Activated CD4-positive, alpha-beta memory T cell treated with anti-CD3 and anti-CD28 coated beads, Interleukin-2, amount 10 ng/mL, durations not matched to agents 7 days and 5 days (primary cell): ENCODE measurements at regions not wholly inside any gene's neighbourhood (a gene's known extent, or its start where the extent isn't known, plus 50 kb on each side); places are given as distances from the start of the nearest gene placed in this dataset.

Experiments
- CTCF ChIA-PET: fragments of 350-600 bp; sonication (Branson Sonifier 250); formaldehyde crosslinking; loops from one replicate; lab custom pipeline; 2021; ENCODE audit warnings: antibody characterized with exemption, inconsistent platforms; lab: Charles Lee
- POLR2A ChIA-PET: fragments of 350-600 bp; sonication (Branson Sonifier 250); formaldehyde crosslinking; loops from one replicate; lab custom pipeline; 2021; ENCODE audit warnings: antibody characterized with exemption; lab: Charles Lee
- DNase-seq: peaks from one replicate; pipeline ENCODE4 v3.0.0-alpha.2; 2020
- H3K27ac Mint-ChIP-seq: one replicate; pipeline ENCODE4 v1.8.0; 2021; ENCODE audit warnings: mild to moderate bottlenecking, mixed read lengths
- H3K27me3 Mint-ChIP-seq: one replicate; pipeline ENCODE4 v1.8.0; 2021; ENCODE audit warnings: mixed read lengths
- H3K36me3 Mint-ChIP-seq: one replicate; pipeline ENCODE4 v1.8.0; 2021; ENCODE audit warnings: low read depth, mixed read lengths
- H3K4me1 Mint-ChIP-seq: one replicate; pipeline ENCODE4 v1.8.0; 2021; ENCODE audit warnings: mixed read lengths
- H3K4me3 Mint-ChIP-seq: one replicate; pipeline ENCODE4 v1.8.0; 2021; ENCODE audit warnings: mild to moderate bottlenecking, mixed read lengths
- H3K9me3 Mint-ChIP-seq: one replicate; pipeline ENCODE4 v1.8.0; 2021; ENCODE audit warnings: mixed read lengths

- H3K27me3 Mint-ChIP-seq, result no peaks in the 10 kb centered on the region
- no peaks in the 10 kb centered on the region for H3K9me3 Mint-ChIP-seq
- H3K4me1 Mint-ChIP-seq, result no peaks in the 10 kb centered on the region
- H3K4me3 Mint-ChIP-seq, result no peak overlapping the region
- ChIA-PET POLR2A (no interaction called here), CTCF (no interaction called here)
- H3K36me3 Mint-ChIP-seq, result no peaks in the 10 kb centered on the region
- no peak overlapping the region for H3K27ac Mint-ChIP-seq
- DNase-seq, result no peak
Observed at GRCh38 chr11:109877043-109877442, 216.1 kb upstream of the ZC3H12C start.

GRCh38 chr11:109884501-109884900 lies 208.7 kb upstream of the ZC3H12C start:
- ChIA-PET CTCF (no interaction called here), POLR2A (no interaction called here)
- Mint-ChIP-seq H3K4me1 (no peaks in the 10 kb centered on the region), H3K27me3 (no peaks in the 10 kb centered on the region), H3K4me3 (no peak overlapping the region), H3K9me3 (peaks cover 2% of the 10 kb centered on the region), H3K27ac (no peak overlapping the region), H3K36me3 (no peaks in the 10 kb centered on the region)
- no peak for DNase-seq

- Mint-ChIP-seq H3K27ac (no peak overlapping the region), H3K4me1 (no peaks in the 10 kb centered on the region)
- CTCF ChIA-PET, result no interaction called here
Observed at GRCh38 chr11:109885006-109885405, 208.2 kb upstream of the ZC3H12C start.

GRCh38 chr11:109892321-109892794 lies 200.8 kb upstream of the ZC3H12C start:
- Mint-ChIP-seq H3K4me1 (no peaks in the 10 kb centered on the region), H3K9me3 (no peaks in the 10 kb centered on the region), H3K36me3 (no peaks in the 10 kb centered on the region), H3K27ac (no peak overlapping the region), H3K4me3 (no peak overlapping the region), H3K27me3 (peaks cover 1% of the 10 kb centered on the region)
- ChIA-PET CTCF (interaction anchor here (1.4 kb wide), 1 partner anchor 22 kb away, joined by 3 read pairs; no protein-coding TSS in a partner anchor), POLR2A (no interaction called here)
- DNase-seq, result no peak

More at GRCh38 chr11:109885006-109885405, 208.2 kb upstream of the ZC3H12C start:
- no peaks in the 10 kb centered on the region for H3K36me3 Mint-ChIP-seq
- DNase-seq, result no peak
- POLR2A ChIA-PET, result no interaction called here
- H3K9me3 Mint-ChIP-seq, result peaks cover 2% of the 10 kb centered on the region
- H3K4me3 Mint-ChIP-seq, result no peak overlapping the region
- H3K27me3 Mint-ChIP-seq, result no peaks in the 10 kb centered on the region

GRCh38 chr11:109894242-109894641 lies 198.9 kb upstream of the ZC3H12C start:
- H3K4me1 Mint-ChIP-seq, result no peaks in the 10 kb centered on the region
- CTCF ChIA-PET, result no interaction called here
- H3K27me3 Mint-ChIP-seq, result peaks cover 1% of the 10 kb centered on the region
- no peak overlapping the region for H3K4me3 Mint-ChIP-seq
- H3K27ac Mint-ChIP-seq, result no peak overlapping the region
- no peaks in the 10 kb centered on the region for H3K9me3 Mint-ChIP-seq
- H3K36me3 Mint-ChIP-seq, result no peaks in the 10 kb centered on the region
- POLR2A ChIA-PET, result no interaction called here
- DNase-seq, result no peak

GRCh38 chr11:109898592-109898991 lies 194.6 kb upstream of the ZC3H12C start:
- peaks cover 4% of the 10 kb centered on the region for H3K9me3 Mint-ChIP-seq
- ChIA-PET CTCF (no interaction called here), POLR2A (no interaction called here)
- H3K4me3 Mint-ChIP-seq, result no peak overlapping the region
- peaks cover 1% of the 10 kb centered on the region for H3K27me3 Mint-ChIP-seq
- H3K36me3 Mint-ChIP-seq, result no peaks in the 10 kb centered on the region
- no peak for DNase-seq
- no peak overlapping the region for H3K27ac Mint-ChIP-seq
- H3K4me1 Mint-ChIP-seq, result no peaks in the 10 kb centered on the region

GRCh38 chr11:109902764-109903433 lies 190.3 kb upstream of the ZC3H12C start:
- POLR2A ChIA-PET, result no interaction called here
- Mint-ChIP-seq H3K4me1 (no peaks in the 10 kb centered on the region), H3K27me3 (no peaks in the 10 kb centered on the region), H3K9me3 (peaks cover 4% of the 10 kb centered on the region), H3K4me3 (no peak overlapping the region), H3K36me3 (no peaks in the 10 kb centered on the region), H3K27ac (no peak overlapping the region)
- DNase-seq, result no peak
- CTCF ChIA-PET, result no interaction called here

- Mint-ChIP-seq H3K9me3 (no peaks in the 10 kb centered on the region), H3K27me3 (no peaks in the 10 kb centered on the region), H3K36me3 (no peaks in the 10 kb centered on the region), H3K27ac (no peak overlapping the region), H3K4me3 (no peak overlapping the region), H3K4me1 (no peaks in the 10 kb centered on the region)
- DNase-seq, result no peak
- ChIA-PET CTCF (no interaction called here), POLR2A (no interaction called here)
Observed at GRCh38 chr11:109911488-109911887, 181.7 kb upstream of the ZC3H12C start.

- no peaks in the 10 kb centered on the region for H3K4me1 Mint-ChIP-seq
Observed at GRCh38 chr11:109914038-109914437, 179.2 kb upstream of the ZC3H12C start.

GRCh38 chr11:109914809-109915653 lies 178.2 kb upstream of the ZC3H12C start:
- Mint-ChIP-seq H3K9me3 (peaks cover 2% of the 10 kb centered on the region), H3K36me3 (no peaks in the 10 kb centered on the region), H3K4me1 (no peaks in the 10 kb centered on the region), H3K27ac (no peak overlapping the region), H3K27me3 (no peaks in the 10 kb centered on the region), H3K4me3 (no peak overlapping the region)
- no peak for DNase-seq
- POLR2A ChIA-PET, result interaction anchor here (0.5 kb wide), 1 partner anchor 276 kb away, joined by 3 read pairs; no protein-coding TSS in a partner anchor
- CTCF ChIA-PET, result interaction anchor here (0.7 kb wide), 1 partner anchor 22 kb away, joined by 3 read pairs; no protein-coding TSS in a partner anchor

More at GRCh38 chr11:109914038-109914437, 179.2 kb upstream of the ZC3H12C start:
- no peak for DNase-seq
- CTCF ChIA-PET, result interaction anchor here (0.7 kb wide), 1 partner anchor 21 kb away, joined by 3 read pairs; no protein-coding TSS in a partner anchor
- Mint-ChIP-seq H3K27ac (no peak overlapping the region), H3K9me3 (no peaks in the 10 kb centered on the region), H3K27me3 (no peaks in the 10 kb centered on the region), H3K4me3 (no peak overlapping the region), H3K36me3 (no peaks in the 10 kb centered on the region)
- POLR2A ChIA-PET, result interaction anchor here (0.5 kb wide), 1 partner anchor 277 kb away, joined by 3 read pairs; no protein-coding TSS in a partner anchor

- Mint-ChIP-seq H3K36me3 (no peaks in the 10 kb centered on the region), H3K9me3 (no peaks in the 10 kb centered on the region), H3K27ac (no peak overlapping the region), H3K4me3 (no peak overlapping the region), H3K27me3 (no peaks in the 10 kb centered on the region), H3K4me1 (no peaks in the 10 kb centered on the region)
- DNase-seq, result no peak
- ChIA-PET CTCF (no interaction called here), POLR2A (no interaction called here)
Observed at GRCh38 chr11:109926941-109927340, 166.3 kb upstream of the ZC3H12C start.

- H3K27ac Mint-ChIP-seq, result no peak overlapping the region
- H3K4me3 Mint-ChIP-seq, result no peak overlapping the region
- no peaks in the 10 kb centered on the region for H3K4me1 Mint-ChIP-seq
- peaks cover 2% of the 10 kb centered on the region for H3K27me3 Mint-ChIP-seq
- DNase-seq, result no peak
- CTCF ChIA-PET, result no interaction called here
- H3K9me3 Mint-ChIP-seq, result no peaks in the 10 kb centered on the region
- POLR2A ChIA-PET, result no interaction called here
- no peaks in the 10 kb centered on the region for H3K36me3 Mint-ChIP-seq
Observed at GRCh38 chr11:109929308-109929707, 163.9 kb upstream of the ZC3H12C start.

- DNase-seq, result no peak
- H3K27me3 Mint-ChIP-seq, result peaks cover 5% of the 10 kb centered on the region
- H3K9me3 Mint-ChIP-seq, result no peaks in the 10 kb centered on the region
- H3K4me3 Mint-ChIP-seq, result no peak overlapping the region
- H3K4me1 Mint-ChIP-seq, result no peaks in the 10 kb centered on the region
- H3K36me3 Mint-ChIP-seq, result no peaks in the 10 kb centered on the region
- ChIA-PET POLR2A (no interaction called here), CTCF (no interaction called here)
- no peak overlapping the region for H3K27ac Mint-ChIP-seq
Observed at GRCh38 chr11:109933126-109933525, 160.1 kb upstream of the ZC3H12C start.
